OCI-LY3 (cell line): ENCODE measurements at regions not wholly inside any gene's neighbourhood (a gene's known extent, or its start where the extent isn't known, plus 50 kb on each side); places are given as distances from the start of the nearest gene placed in this dataset.

Source experiments
- CTCF ChIP-seq: fragments of 200-600, 300-600 bp; sonication (generic); IDR thresholded peaks from 2 replicates; pipeline ENCODE4 v1.5.1; 2014; ENCODE audit warnings: antibody characterized with exemption, low read length, low read depth
- EZH2phosphoT487 ChIP-seq: fragments of 200-600 bp; shearing (Covaris generic); IDR thresholded peaks from 2 replicates; pipeline ENCODE4 v1.6.1; 2018; ENCODE audit warnings: antibody characterized with exemption, mixed run types, low read depth

GRCh38 chr2:144798989-144799388, 279.1 kb upstream of the ZEB2 start:
- TF ChIP-seq CTCF (no peak), EZH2phosphoT487 (no peak)
